PC-9 (cell line): ENCODE measurements at regions not wholly inside any gene's neighbourhood (a gene's known extent, or its start where the extent isn't known, plus 50 kb on each side); places are given as distances from the start of the nearest gene placed in this dataset.

Experiments used
- BruUV-seq: library from RNA; stranded (reverse); fragments of 400-500 nt; replicated peaks from 2 replicates; lab custom pipeline; 2021; lab: Mats Ljungman, UMichigan
- CTCF ChIA-PET: fragments of 300-600 bp; sonication (Branson Sonifier 250); formaldehyde crosslinking; loops from one replicate; lab custom pipeline; 2022; ENCODE audit warnings: antibody characterized with exemption; lab: Charles Lee
- POLR2A ChIA-PET: fragments of 300-600 bp; sonication (Branson Sonifier 250); formaldehyde crosslinking; loops from one replicate; lab custom pipeline; 2022; ENCODE audit warnings: antibody characterized with exemption; ENCODE audit not compliant: unreplicated experiment; lab: Charles Lee
- DNase-seq, 2 experiments: peaks; one replicate each; pipeline versions ENCODE4 v3.0.0 to v3.0.0-alpha.2; 2015 to 2022; ENCODE audit warnings: mixed read lengths in 1 of 2
- H2AFZ ChIP-seq: fragments of 200-600 bp; sonication (generic); 2 replicates; pipeline ENCODE4 v1.8.1; 2017; ENCODE audit warnings: antibody characterized with exemption
- H3F3A ChIP-seq: fragments of 200-600 bp; sonication (generic); 2 replicates; pipeline ENCODE4 v1.8.1; 2017; ENCODE audit warnings: antibody characterized with exemption, mild to moderate bottlenecking, low read depth; ENCODE audit not compliant: insufficient read depth
- H3K27ac ChIP-seq: fragments of 200-600 bp; sonication (generic); 2 replicates; pipeline ENCODE4 v1.6.1; 2016; ENCODE audit warnings: mixed run types
- H3K27me3 ChIP-seq: fragments of 200-600 bp; sonication (generic); 2 replicates; pipeline ENCODE4 v1.6.1; 2016; ENCODE audit warnings: low read depth, mixed run types; ENCODE audit not compliant: insufficient read depth
- H3K36me3 ChIP-seq: fragments of 200-600 bp; sonication (generic); 2 replicates; pipeline ENCODE4 v1.6.1; 2016; ENCODE audit warnings: low read depth, mixed run types
- H3K4me1 ChIP-seq: fragments of 200-600 bp; sonication (generic); replicated peaks from 2 replicates; pipeline ENCODE4 v1.6.1; 2016; ENCODE audit warnings: mixed run types; ENCODE audit not compliant: insufficient read depth
- H3K4me2 ChIP-seq: fragments of 200-600 bp; sonication (generic); 2 replicates; pipeline ENCODE4 v1.6.1; 2017; ENCODE audit warnings: mixed run types
- H3K4me3 ChIP-seq: fragments of 200-600 bp; sonication (generic); 2 replicates; pipeline ENCODE4 v1.6.1; 2016; ENCODE audit warnings: mixed run types
- H3K79me2 ChIP-seq: fragments of 200-600 bp; sonication (generic); 2 replicates; pipeline ENCODE4 v1.6.1; 2017; ENCODE audit warnings: low read depth, mixed run types
- H3K9me2 ChIP-seq: fragments of 200-600 bp; sonication (generic); 2 replicates; pipeline ENCODE4 v1.8.1; 2017; ENCODE audit warnings: mild to moderate bottlenecking; ENCODE audit not compliant: insufficient read depth
- H3K9me3 ChIP-seq: fragments of 200-600 bp; sonication (generic); 2 replicates; pipeline ENCODE4 v1.8.1; 2016; ENCODE audit warnings: low read depth; ENCODE audit not compliant: insufficient read depth
- H4K20me1 ChIP-seq: fragments of 200-600 bp; sonication (generic); 2 replicates; pipeline ENCODE4 v1.8.1; 2017; ENCODE audit not compliant: insufficient read depth
- CTCF ChIP-seq: fragments of 200-600 bp; sonication (generic); conservative IDR thresholded peaks from 2 replicates; pipeline ENCODE4 v1.6.1; 2017; ENCODE audit warnings: mixed run types, antibody characterized with exemption, mild to moderate bottlenecking, moderate library complexity
- EZH2 ChIP-seq: fragments of 200-600 bp; sonication (generic); IDR thresholded peaks from 2 replicates; pipeline ENCODE4 v1.8.0; 2017; ENCODE audit warnings: antibody characterized with exemption, low read depth
- intact Hi-C: fragments of 100-400 bp; cut with micrococcal nuclease; formaldehyde crosslinking; loops from one replicate; pipeline ENCODE4 v1.10.0; 2022; ENCODE audit not compliant: unreplicated experiment

- peaks cover 14% of the 10 kb centered on the region; the same call in 1 of the 2 replicates for H3K9me3 ChIP-seq
- H3K36me3 ChIP-seq, result no peaks in the 10 kb centered on the region
- DNase-seq, result peak; percentile 78 to 92
- H3K27ac ChIP-seq, result peak overlapping the region; percentile 85
- POLR2A ChIA-PET, result interaction anchor here (0.6 kb wide), 1 partner anchor 321 kb away, joined by 4 read pairs; no protein-coding TSS in a partner anchor
- peaks cover 28% of the 10 kb centered on the region for H3K4me1 ChIP-seq
- no peak for TF ChIP-seq CTCF
- TF ChIP-seq EZH2, result no peak
- intact Hi-C loops, result loop anchor here (1.0 to 5.0 kb wide), 7 partner anchors 66 to 375 kb away; partner anchors contain the start of gene PHLDA1
- H3K4me3 ChIP-seq, result no peak overlapping the region
- H3K79me2 ChIP-seq, result no peaks in the 10 kb centered on the region
- CTCF ChIA-PET, result interaction anchor here (0.8 to 0.9 kb wide), 2 partner anchors 265 to 375 kb away, joined by 3 to 4 read pairs; partner anchors contain the start of genes GLIPR1L2 and PHLDA1
- no peaks in the 10 kb centered on the region for H3K9me2 ChIP-seq
- BruUV-seq, result no TSS peak
- H3F3A ChIP-seq, result peaks cover 5% of the 10 kb centered on the region
- H4K20me1 ChIP-seq, result no peaks in the 10 kb centered on the region
- H3K27me3 ChIP-seq, result no peaks in the 10 kb centered on the region
- peak overlapping the region; percentile 50; the same call in 1 of the 2 replicates for H3K4me2 ChIP-seq
- H2AFZ ChIP-seq, result peak overlapping the region; percentile 54
These were observed 145.2 kb upstream of the KRR1 start for GRCh38 chr12:75656648-75657047.

GRCh38 chr12:75656210-75656609, 144.8 kb upstream of the KRR1 start:
- no peaks in the 10 kb centered on the region for H3K9me2 ChIP-seq
- no peak overlapping the region for H3K4me3 ChIP-seq
- H3K36me3 ChIP-seq, result no peaks in the 10 kb centered on the region
- H3K79me2 ChIP-seq, result no peaks in the 10 kb centered on the region
- H3K27me3 ChIP-seq, result no peaks in the 10 kb centered on the region
- intact Hi-C loops, result loop anchor here (1.0 to 5.0 kb wide), 7 partner anchors 66 to 375 kb away; partner anchors contain the start of gene PHLDA1
- peaks cover 5% of the 10 kb centered on the region for H3F3A ChIP-seq
- peaks cover 17% of the 10 kb centered on the region; the same call in 1 of the 2 replicates for H3K9me3 ChIP-seq
- peak overlapping the region; percentile 85 for H3K27ac ChIP-seq
- BruUV-seq, result TSS peak; percentile 93
- peaks cover 28% of the 10 kb centered on the region for H3K4me1 ChIP-seq
- H3K4me2 ChIP-seq, result peak overlapping the region; percentile 50; the same call in 1 of the 2 replicates
- H2AFZ ChIP-seq, result 0 out of 2 replicates have a peak overlapping the region, but pooled peaks have one; percentile 54
- no peak for DNase-seq
- H4K20me1 ChIP-seq, result no peaks in the 10 kb centered on the region
- no peak for TF ChIP-seq EZH2
- TF ChIP-seq CTCF, result no peak
- ChIA-PET CTCF (interaction anchor here (0.9 kb wide), 1 partner anchor 376 kb away, joined by 4 read pairs; the partner anchor contains the start of gene PHLDA1), POLR2A (no interaction called here)

GRCh38 chr12:75655315-75655806, 144.0 kb upstream of the KRR1 start:
- H3K79me2 ChIP-seq, result no peaks in the 10 kb centered on the region
- no peaks in the 10 kb centered on the region for H3K27me3 ChIP-seq
- no peak for DNase-seq
- peak overlapping the region; percentile 85; the same call in 1 of the 2 replicates for H3K27ac ChIP-seq
- H3K4me3 ChIP-seq, result no peak overlapping the region
- BruUV-seq, result no TSS peak
- TF ChIP-seq CTCF (no peak), EZH2 (no peak)
- no peak overlapping the region for H2AFZ ChIP-seq
- no peaks in the 10 kb centered on the region for H4K20me1 ChIP-seq
- POLR2A ChIA-PET, result no interaction called here
- H3K9me3 ChIP-seq, result peaks cover 17% of the 10 kb centered on the region; the same call in 1 of the 2 replicates
- CTCF ChIA-PET, result no interaction called here
- no peaks in the 10 kb centered on the region for H3K36me3 ChIP-seq
- H3K4me2 ChIP-seq, result no peak overlapping the region
- peaks cover 5% of the 10 kb centered on the region for H3F3A ChIP-seq
- no peaks in the 10 kb centered on the region for H3K9me2 ChIP-seq
- intact Hi-C loops, result loop anchor here (5.0 kb wide), 3 partner anchors 67 to 322 kb away; no protein-coding TSS in a partner anchor
- H3K4me1 ChIP-seq, result peaks cover 28% of the 10 kb centered on the region
